M059J (cell line): ENCODE measurements at regions not wholly inside any gene's neighbourhood (a gene's known extent, or its start where the extent isn't known, plus 50 kb on each side); places are given as distances from the start of the nearest gene placed in this dataset.
"Not testable (repeated sequence)": the region's sequence is repeated elsewhere in the genome, so short reads cannot be mapped to it uniquely, and the experiment has no call there.

Source experiments
- DNase-seq: peaks from one replicate; pipeline ENCODE4 v3.0.0-alpha.2; 2012; ENCODE audit warnings: low read depth

GRCh38 chr12:17235996-17236395, 630.0 kb upstream of the LMO3 start:
- no peak for DNase-seq

GRCh38 chr12:17215759-17216570, 610.0 kb upstream of the LMO3 start:
- no peak for DNase-seq

- DNase-seq, result no peak
Observed at GRCh38 chr12:17214929-17215328, 609.0 kb upstream of the LMO3 start.

GRCh38 chr12:17206553-17206952, 600.6 kb upstream of the LMO3 start:
- no peak for DNase-seq

GRCh38 chr12:17204289-17205054, 598.5 kb upstream of the LMO3 start:
- DNase-seq, result no peak

GRCh38 chr12:17203497-17203896, 597.5 kb upstream of the LMO3 start:
- no peak for DNase-seq

- DNase-seq, result no peak
Observed at GRCh38 chr12:17197971-17198370, 592.0 kb upstream of the LMO3 start.

- DNase-seq, result no peak
Observed at GRCh38 chr12:17192721-17193120, 586.8 kb upstream of the LMO3 start.

- DNase-seq, result no peak
Observed at GRCh38 chr12:17169726-17170471, 563.9 kb upstream of the LMO3 start.

GRCh38 chr12:17159506-17160300, 553.7 kb upstream of the LMO3 start:
- DNase-seq, result no peak

- DNase-seq, result no peak
Observed at GRCh38 chr12:17158201-17158600, 552.2 kb upstream of the LMO3 start.

GRCh38 chr12:17151917-17152316, 546.0 kb upstream of the LMO3 start:
- DNase-seq, result no peak

GRCh38 chr12:17148706-17149105, 542.7 kb upstream of the LMO3 start:
- no peak for DNase-seq

- DNase-seq, result no peak
Observed at GRCh38 chr12:17142856-17143255, 536.9 kb upstream of the LMO3 start.

GRCh38 chr12:17139931-17140330, 534.0 kb upstream of the LMO3 start:
- DNase-seq, result no peak

- no peak for DNase-seq
Observed at GRCh38 chr12:17137396-17137795, 531.4 kb upstream of the LMO3 start.

- DNase-seq, result no peak
Observed at GRCh38 chr12:17134315-17134714, 528.4 kb upstream of the LMO3 start.

GRCh38 chr12:17132336-17132735, 526.4 kb upstream of the LMO3 start:
- DNase-seq, result no peak

- DNase-seq, result not testable (repeated sequence)
Observed at GRCh38 chr12:17116538-17116937, 510.6 kb upstream of the LMO3 start.

- no peak for DNase-seq
Observed at GRCh38 chr12:17110316-17110715, 504.4 kb upstream of the LMO3 start.

GRCh38 chr12:17108877-17109541, 503.0 kb upstream of the LMO3 start:
- DNase-seq, result no peak
